ENCODE measurements at regions not wholly inside any gene's neighbourhood (a gene's known extent, or its start where the extent isn't known, plus 50 kb on each side); places are given as distances from the start of the nearest gene placed in this dataset.

DNA sequence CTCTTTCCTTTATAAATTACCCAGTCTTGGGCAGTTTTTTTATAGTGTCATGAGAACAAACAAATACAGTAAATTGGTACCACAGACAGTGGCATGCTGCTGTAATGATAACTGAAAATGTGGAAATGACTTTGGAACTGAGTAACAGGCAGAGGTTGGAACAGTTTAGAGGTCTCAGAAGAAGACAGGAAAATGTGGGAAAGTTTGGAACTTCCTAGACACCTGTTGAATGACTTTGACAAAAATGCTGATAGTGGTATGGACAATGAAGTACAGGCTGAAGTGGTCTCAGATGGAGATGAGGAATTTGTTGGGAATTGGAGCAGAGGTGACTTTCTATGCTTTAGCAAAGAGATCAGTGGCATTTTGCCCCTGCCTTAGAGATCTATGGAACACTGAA is 1128.4 kb upstream of the POT1 start:
- TF ChIP-seq, protein P1, sequence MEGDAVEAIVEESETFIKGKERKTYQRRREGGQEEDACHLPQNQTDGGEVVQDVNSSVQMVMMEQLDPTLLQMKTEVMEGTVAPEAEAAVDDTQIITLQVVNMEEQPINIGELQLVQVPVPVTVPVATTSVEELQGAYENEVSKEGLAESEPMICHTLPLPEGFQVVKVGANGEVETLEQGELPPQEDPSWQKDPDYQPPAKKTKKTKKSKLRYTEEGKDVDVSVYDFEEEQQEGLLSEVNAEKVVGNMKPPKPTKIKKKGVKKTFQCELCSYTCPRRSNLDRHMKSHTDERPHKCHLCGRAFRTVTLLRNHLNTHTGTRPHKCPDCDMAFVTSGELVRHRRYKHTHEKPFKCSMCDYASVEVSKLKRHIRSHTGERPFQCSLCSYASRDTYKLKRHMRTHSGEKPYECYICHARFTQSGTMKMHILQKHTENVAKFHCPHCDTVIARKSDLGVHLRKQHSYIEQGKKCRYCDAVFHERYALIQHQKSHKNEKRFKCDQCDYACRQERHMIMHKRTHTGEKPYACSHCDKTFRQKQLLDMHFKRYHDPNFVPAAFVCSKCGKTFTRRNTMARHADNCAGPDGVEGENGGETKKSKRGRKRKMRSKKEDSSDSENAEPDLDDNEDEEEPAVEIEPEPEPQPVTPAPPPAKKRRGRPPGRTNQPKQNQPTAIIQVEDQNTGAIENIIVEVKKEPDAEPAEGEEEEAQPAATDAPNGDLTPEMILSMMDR (IDR thresholded peaks at IDR 0.05) = no peak
- TF ChIP-seq, protein P2, sequence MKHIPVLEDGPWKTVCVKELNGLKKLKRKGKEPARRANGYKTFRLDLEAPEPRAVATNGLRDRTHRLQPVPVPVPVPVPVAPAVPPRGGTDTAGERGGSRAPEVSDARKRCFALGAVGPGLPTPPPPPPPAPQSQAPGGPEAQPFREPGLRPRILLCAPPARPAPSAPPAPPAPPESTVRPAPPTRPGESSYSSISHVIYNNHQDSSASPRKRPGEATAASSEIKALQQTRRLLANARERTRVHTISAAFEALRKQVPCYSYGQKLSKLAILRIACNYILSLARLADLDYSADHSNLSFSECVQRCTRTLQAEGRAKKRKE (CRISPR knock-in tag; IDR thresholded peaks at IDR 0.05; ENCODE audit: low read depth) = no peak
- TF ChIP-seq POLR2A (IDR thresholded peaks at IDR 0.05; ENCODE audit: low read length) = no peak
- no peak for TF ChIP-seq KDM1A (IDR thresholded peaks at IDR 0.05; ENCODE audit: low read depth)
- TF ChIP-seq, protein P3, sequence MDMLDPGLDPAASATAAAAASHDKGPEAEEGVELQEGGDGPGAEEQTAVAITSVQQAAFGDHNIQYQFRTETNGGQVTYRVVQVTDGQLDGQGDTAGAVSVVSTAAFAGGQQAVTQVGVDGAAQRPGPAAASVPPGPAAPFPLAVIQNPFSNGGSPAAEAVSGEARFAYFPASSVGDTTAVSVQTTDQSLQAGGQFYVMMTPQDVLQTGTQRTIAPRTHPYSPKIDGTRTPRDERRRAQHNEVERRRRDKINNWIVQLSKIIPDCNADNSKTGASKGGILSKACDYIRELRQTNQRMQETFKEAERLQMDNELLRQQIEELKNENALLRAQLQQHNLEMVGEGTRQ (IDR thresholded peaks at IDR 0.05) = no peak
- no peak for TF ChIP-seq JUN (IDR thresholded peaks at IDR 0.05)
- TF ChIP-seq HEYL (CRISPR knock-in tag; IDR thresholded peaks at IDR 0.05) = no peak
- TF ChIP-seq RFX5 (IDR thresholded peaks at IDR 0.05) = no peak
- no peak for TF ChIP-seq ZC3H11A (IDR thresholded peaks at IDR 0.05)
- TF ChIP-seq SMC3 (IDR thresholded peaks at IDR 0.05) = no peak
